ENCODE measurements at regions not wholly inside any gene's neighbourhood (a gene's known extent, or its start where the extent isn't known, plus 50 kb on each side); places are given as distances from the start of the nearest gene placed in this dataset.

DNA sequence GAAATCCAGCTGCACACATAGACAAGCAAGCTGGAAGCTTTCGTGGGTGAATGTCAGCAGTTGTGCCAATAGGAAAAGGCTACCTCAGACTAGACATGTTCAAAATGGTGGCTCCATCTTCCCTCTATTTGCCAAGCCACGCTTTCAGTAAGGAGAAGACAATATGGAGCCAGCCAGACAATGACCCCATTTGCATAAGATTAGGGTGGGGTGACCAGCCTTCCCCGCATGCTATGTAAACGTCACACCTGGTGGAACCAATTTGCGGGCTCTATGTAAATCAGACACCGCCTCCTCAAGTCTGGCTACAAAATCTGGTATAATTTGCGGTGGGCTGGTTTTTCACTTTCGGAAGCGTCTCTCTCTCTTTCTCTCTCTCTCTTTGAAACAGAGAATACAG, 297.4 kb upstream of the PCDH15 start:
- DNase-seq, result no peak
- POLR2A ChIA-PET, result no interaction called here
- H3K9me3 Mint-ChIP-seq (ENCODE audit: insufficient read depth), result no peaks in the 10 kb centered on the region
- no peak overlapping the region for H3K4me3 Mint-ChIP-seq
- no peak for ATAC-seq
- H3K27ac Mint-ChIP-seq, result no peak overlapping the region
- no peaks in the 10 kb centered on the region for H3K27me3 Mint-ChIP-seq (ENCODE audit: low read depth)
- H3K36me3 Mint-ChIP-seq (ENCODE audit: low read depth), result no peaks in the 10 kb centered on the region
- no peaks in the 10 kb centered on the region for H3K4me1 Mint-ChIP-seq (ENCODE audit: low read depth)
- CTCF ChIA-PET, result no interaction called here

DNA sequence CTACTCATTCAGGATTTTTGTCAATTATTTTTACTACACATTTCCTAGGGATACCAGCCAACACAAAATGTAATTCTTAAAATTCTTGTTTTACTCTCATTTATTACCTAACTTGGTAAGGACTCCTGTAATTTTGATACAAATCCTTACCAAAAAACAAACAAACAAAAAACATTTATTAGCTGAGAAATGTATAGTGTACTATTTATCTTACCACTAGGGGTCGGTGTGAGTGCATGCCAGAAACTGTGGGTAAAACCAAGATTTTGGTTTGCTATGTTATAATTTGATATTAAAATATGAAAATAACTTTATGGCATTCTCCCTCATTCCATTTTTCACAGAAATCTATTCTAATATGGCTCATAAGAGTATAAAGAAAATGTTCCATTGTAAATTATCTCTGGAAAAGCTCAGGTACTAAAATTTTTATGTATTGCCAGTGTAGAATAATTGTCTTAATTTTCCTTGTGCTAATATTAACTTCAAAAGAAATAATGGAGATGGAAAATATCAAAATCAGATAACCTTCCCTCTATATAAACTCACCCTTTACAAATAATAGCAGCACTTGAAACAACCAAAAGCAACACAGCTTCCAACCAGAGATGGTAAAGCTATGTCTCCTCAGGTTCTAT, 290.8 kb upstream of the PCDH15 start:
- Mint-ChIP-seq H3K36me3 (ENCODE audit: low read depth) (no peaks in the 10 kb centered on the region), H3K4me3 (no peak overlapping the region), H3K27ac (no peak overlapping the region), H3K9me3 (ENCODE audit: insufficient read depth) (no peaks in the 10 kb centered on the region), H3K27me3 (ENCODE audit: low read depth) (no peaks in the 10 kb centered on the region), H3K4me1 (ENCODE audit: low read depth) (no peaks in the 10 kb centered on the region)
- no peak for ATAC-seq
- ChIA-PET POLR2A (no interaction called here), CTCF (interaction anchor here (1.2 kb wide), 1 partner anchor 11 kb away, joined by 3 read pairs; no protein-coding TSS in a partner anchor)
- no peak for DNase-seq

DNA sequence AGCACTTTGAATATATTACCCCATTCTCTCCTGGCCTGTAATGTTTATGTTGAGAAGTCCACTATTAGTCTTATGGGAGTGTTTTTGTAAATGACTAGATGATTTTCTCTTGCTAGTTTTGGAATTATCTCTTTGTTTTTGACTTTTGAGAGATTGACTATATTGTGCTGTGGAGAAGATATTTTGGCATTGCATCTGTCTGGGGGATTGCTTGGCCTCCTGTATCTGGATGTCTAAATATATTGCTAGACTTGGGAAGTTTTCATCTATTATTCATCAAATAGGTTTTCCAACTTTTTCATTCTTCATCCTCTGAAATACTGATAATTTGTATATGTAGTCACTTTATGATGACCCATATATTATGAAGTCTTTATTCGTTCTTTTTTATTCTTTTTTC, 277.1 kb upstream of the PCDH15 start:
- ChIA-PET POLR2A (no interaction called here), CTCF (no interaction called here)
- H3K4me3 Mint-ChIP-seq, result no peak overlapping the region
- DNase-seq (no peak), ATAC-seq (no peak)
- H3K4me1 Mint-ChIP-seq (ENCODE audit: low read depth), result no peaks in the 10 kb centered on the region
- no peak overlapping the region for H3K27ac Mint-ChIP-seq
- no peaks in the 10 kb centered on the region for H3K36me3 Mint-ChIP-seq (ENCODE audit: low read depth)
- no peaks in the 10 kb centered on the region for H3K27me3 Mint-ChIP-seq (ENCODE audit: low read depth)
- peaks cover 25% of the 10 kb centered on the region for H3K9me3 Mint-ChIP-seq (ENCODE audit: insufficient read depth)

DNA sequence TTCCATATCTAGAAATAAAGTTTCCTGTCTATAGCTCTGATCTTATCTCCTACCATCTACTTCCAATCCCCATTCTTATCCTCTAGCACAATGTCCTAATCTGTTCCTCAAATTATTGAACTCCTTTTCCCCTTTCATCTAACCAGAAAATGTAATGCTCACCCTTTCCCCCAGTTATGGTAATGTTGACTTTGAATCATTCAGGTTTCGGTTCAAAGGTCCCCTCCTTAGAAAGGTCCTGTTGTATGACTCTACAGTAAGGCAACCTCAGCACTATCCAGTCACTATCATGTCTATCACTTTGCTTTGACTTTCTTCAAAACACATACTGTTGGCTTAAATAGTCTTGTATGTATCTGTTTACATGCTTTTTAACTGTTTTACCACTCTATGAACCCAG, 264.2 kb upstream of the PCDH15 start:
- Mint-ChIP-seq H3K27me3 (ENCODE audit: low read depth) (no peaks in the 10 kb centered on the region), H3K27ac (no peak overlapping the region), H3K4me3 (no peak overlapping the region), H3K4me1 (ENCODE audit: low read depth) (no peaks in the 10 kb centered on the region), H3K9me3 (ENCODE audit: insufficient read depth) (peaks cover 3% of the 10 kb centered on the region), H3K36me3 (ENCODE audit: low read depth) (no peaks in the 10 kb centered on the region)
- DNase-seq (no peak), ATAC-seq (no peak)
- CTCF ChIA-PET, result no interaction called here
- POLR2A ChIA-PET, result no interaction called here

DNA sequence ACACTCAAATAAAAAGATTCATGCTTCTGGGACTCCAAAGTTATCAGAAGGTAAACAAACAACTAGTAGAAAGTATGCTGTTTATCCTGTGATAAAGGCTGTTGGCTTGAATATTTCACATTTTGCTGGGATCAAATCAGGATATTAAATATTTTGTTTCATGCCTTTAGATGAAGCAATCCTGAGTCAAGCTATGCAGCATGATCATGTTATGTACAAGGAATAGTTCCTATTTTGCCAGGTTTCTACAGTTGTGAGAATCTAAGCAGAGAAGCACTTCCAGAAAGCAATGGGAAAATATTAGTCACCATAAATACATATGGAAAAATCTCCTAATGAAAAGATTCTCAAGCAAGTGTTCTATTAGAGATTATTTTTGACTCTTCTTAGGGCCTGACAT, 262.8 kb upstream of the PCDH15 start:
- Mint-ChIP-seq H3K27ac (no peak overlapping the region), H3K4me3 (no peak overlapping the region), H3K27me3 (ENCODE audit: low read depth) (no peaks in the 10 kb centered on the region), H3K36me3 (ENCODE audit: low read depth) (no peaks in the 10 kb centered on the region), H3K4me1 (ENCODE audit: low read depth) (no peaks in the 10 kb centered on the region), H3K9me3 (ENCODE audit: insufficient read depth) (peaks cover 9% of the 10 kb centered on the region)
- ATAC-seq (no peak), DNase-seq (no peak)
- POLR2A ChIA-PET, result no interaction called here
- CTCF ChIA-PET, result no interaction called here

DNA sequence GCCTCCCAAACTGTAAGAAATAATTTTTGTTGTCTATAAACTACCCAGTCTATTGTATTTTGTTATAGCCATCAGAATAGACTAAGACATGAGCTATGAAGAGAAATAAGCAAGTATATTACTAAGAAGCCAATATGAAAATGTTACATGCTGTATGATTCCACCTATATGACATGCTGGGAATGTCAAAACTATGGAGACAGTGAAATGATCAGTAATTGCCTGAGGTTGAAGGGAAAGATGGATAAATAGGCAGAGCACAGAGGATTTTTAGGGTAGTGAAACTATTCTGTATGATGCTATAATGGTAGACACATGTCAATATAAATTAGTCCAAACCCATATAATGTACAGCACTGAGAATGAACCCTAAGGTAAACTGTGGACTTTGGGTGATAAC, 261.3 kb upstream of the PCDH15 start:
- POLR2A ChIA-PET, result no interaction called here
- CTCF ChIA-PET, result no interaction called here
- Mint-ChIP-seq H3K36me3 (ENCODE audit: low read depth) (no peaks in the 10 kb centered on the region), H3K9me3 (ENCODE audit: insufficient read depth) (peaks cover 13% of the 10 kb centered on the region), H3K27ac (no peak overlapping the region), H3K27me3 (ENCODE audit: low read depth) (no peaks in the 10 kb centered on the region), H3K4me3 (no peak overlapping the region), H3K4me1 (ENCODE audit: low read depth) (no peaks in the 10 kb centered on the region)
- no peak for DNase-seq
- no peak for ATAC-seq

DNA sequence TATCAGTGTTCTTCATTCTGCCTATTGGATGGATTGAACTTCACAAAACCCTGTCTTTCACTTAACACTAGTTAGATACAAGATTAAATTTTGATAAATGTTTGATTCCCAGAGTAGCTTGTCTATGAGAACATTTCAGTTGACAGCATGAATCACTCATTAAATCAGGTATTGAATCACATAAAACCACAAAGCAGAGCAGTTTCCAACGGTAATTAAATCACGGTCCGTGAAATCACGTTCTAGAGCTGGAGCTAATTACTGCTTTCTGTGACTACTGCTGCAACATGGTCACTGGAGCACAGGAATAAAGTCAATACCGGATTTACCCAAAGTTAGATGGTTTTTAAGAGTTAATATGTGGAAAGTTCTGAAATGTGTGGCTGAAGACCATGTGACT, 257.8 kb upstream of the PCDH15 start:
- no peak overlapping the region for H3K27ac Mint-ChIP-seq
- DNase-seq (no peak), ATAC-seq (no peak)
- no peaks in the 10 kb centered on the region for H3K27me3 Mint-ChIP-seq (ENCODE audit: low read depth)
- ChIA-PET POLR2A (no interaction called here), CTCF (no interaction called here)
- no peaks in the 10 kb centered on the region for H3K4me1 Mint-ChIP-seq (ENCODE audit: low read depth)
- peaks cover 18% of the 10 kb centered on the region for H3K9me3 Mint-ChIP-seq (ENCODE audit: insufficient read depth)
- no peak overlapping the region for H3K4me3 Mint-ChIP-seq
- no peaks in the 10 kb centered on the region for H3K36me3 Mint-ChIP-seq (ENCODE audit: low read depth)

DNA sequence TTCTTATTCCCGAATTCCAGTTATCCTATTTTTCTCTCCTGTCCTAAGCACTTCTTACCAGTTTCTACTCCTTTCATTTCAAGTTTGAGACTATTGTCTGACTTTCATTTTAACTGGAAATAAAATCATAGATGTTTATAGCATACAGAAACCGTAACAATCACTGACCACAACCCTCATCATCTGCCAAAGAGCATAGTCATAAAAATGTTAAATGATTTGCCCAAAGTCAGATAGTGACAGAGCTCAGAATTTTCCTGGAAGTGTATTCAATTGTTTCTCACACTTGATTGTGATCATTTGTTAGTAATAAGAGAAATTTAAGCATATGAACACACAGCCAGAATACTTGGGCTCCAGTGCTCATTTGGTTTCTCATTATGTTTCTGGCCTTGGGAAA, 250.5 kb upstream of the PCDH15 start:
- CTCF ChIA-PET, result no interaction called here
- Mint-ChIP-seq H3K27me3 (ENCODE audit: low read depth) (no peaks in the 10 kb centered on the region), H3K9me3 (ENCODE audit: insufficient read depth) (peaks cover 5% of the 10 kb centered on the region), H3K4me3 (no peak overlapping the region), H3K4me1 (ENCODE audit: low read depth) (no peaks in the 10 kb centered on the region), H3K27ac (no peak overlapping the region), H3K36me3 (ENCODE audit: low read depth) (no peaks in the 10 kb centered on the region)
- ATAC-seq, result no peak
- POLR2A ChIA-PET, result no interaction called here
- no peak for DNase-seq

DNA sequence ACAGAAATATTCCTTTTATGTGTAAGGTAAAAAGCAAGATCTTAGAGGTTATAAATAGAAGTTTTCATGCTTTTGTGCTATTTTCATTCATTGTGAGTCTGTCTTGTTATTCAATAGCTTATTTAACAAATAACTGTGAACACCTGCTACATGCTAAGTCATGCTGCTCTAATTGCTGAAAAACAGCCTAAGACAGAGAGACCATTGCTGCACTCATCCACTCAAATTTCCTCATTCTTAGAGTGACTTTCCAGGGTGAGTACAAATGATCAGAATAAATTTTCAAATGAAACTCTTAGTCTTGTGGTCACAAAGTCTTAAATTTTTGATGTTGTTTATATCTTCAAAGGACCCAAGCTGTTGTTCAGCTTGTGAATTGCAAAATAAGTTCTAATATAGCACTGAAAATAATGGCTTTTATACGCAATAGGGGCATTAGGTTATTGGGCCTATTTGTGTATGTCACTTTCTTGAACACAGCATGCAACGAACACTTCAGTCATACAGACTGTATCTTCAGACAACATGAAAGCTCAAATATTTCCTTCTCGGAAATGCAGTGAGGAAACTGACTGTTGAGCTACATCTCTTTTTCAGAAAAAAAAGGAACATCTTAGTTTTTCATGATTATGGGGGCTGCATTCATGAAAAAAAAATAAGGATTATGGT, 247.9 kb upstream of the PCDH15 start:
- DNase-seq (no peak), ATAC-seq (no peak)
- H3K4me3 Mint-ChIP-seq, result no peak overlapping the region
- no peaks in the 10 kb centered on the region for H3K27me3 Mint-ChIP-seq (ENCODE audit: low read depth)
- no peaks in the 10 kb centered on the region for H3K36me3 Mint-ChIP-seq (ENCODE audit: low read depth)
- peaks cover under 1% of the 10 kb centered on the region for H3K9me3 Mint-ChIP-seq (ENCODE audit: insufficient read depth)
- H3K27ac Mint-ChIP-seq, result no peak overlapping the region
- ChIA-PET CTCF (no interaction called here), POLR2A (no interaction called here)
- H3K4me1 Mint-ChIP-seq (ENCODE audit: low read depth), result no peaks in the 10 kb centered on the region

DNA sequence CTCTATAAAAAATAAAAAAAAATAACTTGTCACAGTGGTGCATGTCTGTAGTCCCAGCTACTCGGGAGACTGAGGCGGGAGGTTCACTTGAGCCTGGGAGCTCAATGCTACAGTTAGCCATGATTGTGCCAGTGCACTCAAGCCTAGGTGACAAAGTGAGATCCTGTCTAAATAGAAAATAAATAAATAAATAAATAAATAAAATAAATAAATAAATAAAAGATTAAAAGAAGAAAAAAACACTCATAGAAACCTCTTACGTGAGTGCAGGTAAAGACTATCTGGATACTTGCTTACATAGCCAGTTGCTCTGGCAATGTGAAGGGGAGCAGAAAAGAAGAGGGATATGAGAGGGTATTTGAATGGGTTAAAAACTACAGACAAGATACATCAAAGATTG, 242.5 kb upstream of the PCDH15 start:
- Mint-ChIP-seq H3K36me3 (ENCODE audit: low read depth) (no peaks in the 10 kb centered on the region), H3K27me3 (ENCODE audit: low read depth) (no peaks in the 10 kb centered on the region), H3K27ac (no peak overlapping the region), H3K9me3 (ENCODE audit: insufficient read depth) (no peaks in the 10 kb centered on the region), H3K4me3 (no peak overlapping the region), H3K4me1 (ENCODE audit: low read depth) (no peaks in the 10 kb centered on the region)
- ATAC-seq (no peak), DNase-seq (no peak)
- ChIA-PET CTCF (no interaction called here), POLR2A (no interaction called here)

DNA sequence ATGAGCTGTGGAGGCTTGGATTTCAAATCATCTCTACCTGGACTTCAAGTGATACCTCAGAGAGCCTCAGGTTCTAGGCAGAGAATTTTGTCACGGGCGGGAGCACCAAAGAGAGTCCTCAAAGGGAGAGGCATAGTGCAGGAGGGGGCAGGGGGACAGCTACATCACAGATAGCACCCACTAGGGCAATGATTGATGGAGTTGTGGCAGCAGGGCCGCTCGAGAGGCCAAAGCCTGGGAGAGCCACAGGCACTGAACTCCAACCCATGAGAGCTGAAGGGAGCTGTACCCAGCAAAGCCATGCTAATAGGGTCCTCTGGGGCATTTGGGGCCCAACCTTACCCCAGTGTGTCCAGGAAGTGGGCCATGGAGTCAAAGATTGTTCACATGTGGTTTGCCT, 232.0 kb upstream of the PCDH15 start:
- Mint-ChIP-seq H3K36me3 (ENCODE audit: low read depth) (no peaks in the 10 kb centered on the region), H3K4me1 (ENCODE audit: low read depth) (no peaks in the 10 kb centered on the region), H3K4me3 (no peak overlapping the region), H3K27ac (no peak overlapping the region), H3K9me3 (ENCODE audit: insufficient read depth) (no peaks in the 10 kb centered on the region), H3K27me3 (ENCODE audit: low read depth) (no peaks in the 10 kb centered on the region)
- ATAC-seq (no peak), DNase-seq (no peak)
- CTCF ChIA-PET, result no interaction called here
- POLR2A ChIA-PET, result no interaction called here

DNA sequence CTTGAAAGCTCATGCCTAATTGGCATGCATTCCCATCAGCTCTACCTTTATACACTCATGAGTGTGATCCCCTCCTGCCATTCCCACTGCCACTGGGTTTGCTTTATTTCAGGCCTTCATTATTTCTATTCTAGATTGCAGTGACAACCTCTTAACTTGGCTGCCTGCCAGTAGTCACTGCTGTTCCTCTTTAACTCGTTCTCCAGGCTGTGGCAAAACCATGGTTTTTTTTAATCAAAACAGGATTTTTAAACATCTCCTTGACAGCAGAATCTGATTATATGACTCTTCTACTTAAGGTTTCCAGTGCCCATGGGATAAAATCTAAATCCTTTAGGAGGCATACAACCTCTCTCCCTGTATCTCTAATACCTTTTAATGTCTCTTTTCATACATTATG, 223.7 kb upstream of the PCDH15 start:
- no peaks in the 10 kb centered on the region for H3K4me1 Mint-ChIP-seq (ENCODE audit: low read depth)
- DNase-seq, result no peak
- H3K9me3 Mint-ChIP-seq (ENCODE audit: insufficient read depth), result peaks cover under 1% of the 10 kb centered on the region
- H3K36me3 Mint-ChIP-seq (ENCODE audit: low read depth), result no peaks in the 10 kb centered on the region
- no peak overlapping the region for H3K4me3 Mint-ChIP-seq
- no peaks in the 10 kb centered on the region for H3K27me3 Mint-ChIP-seq (ENCODE audit: low read depth)
- ATAC-seq, result no peak
- CTCF ChIA-PET, result no interaction called here
- H3K27ac Mint-ChIP-seq, result no peak overlapping the region
- POLR2A ChIA-PET, result no interaction called here

DNA sequence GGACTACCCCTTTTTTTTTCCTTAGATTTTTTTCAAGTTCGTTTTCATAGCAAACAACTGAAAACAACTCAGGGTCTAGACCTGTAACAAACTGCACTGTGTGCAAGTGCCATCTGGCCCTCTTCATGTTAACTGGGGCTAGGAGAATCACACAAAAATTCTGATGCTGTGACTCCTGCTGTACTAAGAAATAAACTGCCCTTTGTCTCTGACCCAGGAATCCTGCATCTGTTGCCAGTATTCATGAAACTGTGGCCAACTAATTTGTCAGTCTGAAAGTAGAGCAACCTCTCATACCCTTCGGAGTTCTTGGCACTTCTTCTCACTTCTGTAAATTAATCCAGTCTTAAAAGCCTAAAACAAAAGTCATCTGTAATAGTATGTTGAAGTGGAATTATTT, 218.4 kb upstream of the PCDH15 start:
- no peak overlapping the region for H3K4me3 Mint-ChIP-seq
- no peak overlapping the region for H3K27ac Mint-ChIP-seq
- no peaks in the 10 kb centered on the region for H3K4me1 Mint-ChIP-seq (ENCODE audit: low read depth)
- peaks cover 4% of the 10 kb centered on the region for H3K9me3 Mint-ChIP-seq (ENCODE audit: insufficient read depth)
- ATAC-seq (no peak), DNase-seq (no peak)
- CTCF ChIA-PET, result no interaction called here
- H3K36me3 Mint-ChIP-seq (ENCODE audit: low read depth), result no peaks in the 10 kb centered on the region
- POLR2A ChIA-PET, result no interaction called here
- H3K27me3 Mint-ChIP-seq (ENCODE audit: low read depth), result no peaks in the 10 kb centered on the region

All from activated CD8-positive, alpha-beta T cell treated with anti-CD3 and anti-CD28 coated beads, Interleukin-2, amount 10 ng/mL, durations not matched to agents 7 days and 5 days (primary cell).